ENCODE measurements at regions not wholly inside any gene's neighbourhood (a gene's known extent, or its start where the extent isn't known, plus 50 kb on each side); places are given as distances from the start of the nearest gene placed in this dataset.

GRCh38 chr15:38885471-38885952 lies 320.9 kb upstream of the RASGRP1 start:
- no peak for ATAC-seq
- TF ChIP-seq RARB (CRISPR knock-in tag; IDR thresholded peaks at IDR 0.05) = no peak

GRCh38 chr15:38886315-38887163 lies 321.9 kb upstream of the RASGRP1 start:
- TF ChIP-seq ZFP3 (CRISPR knock-in tag; IDR thresholded peaks at IDR 0.05) = no peak
- TF ChIP-seq ZNF70 (CRISPR knock-in tag; IDR thresholded peaks at IDR 0.05) = no peak
- no peak for TF ChIP-seq CSRNP3 (CRISPR knock-in tag; IDR thresholded peaks at IDR 0.05)
- no peak for TF ChIP-seq ZNF565 (CRISPR knock-in tag; conservative IDR thresholded peaks at IDR 0.05; ENCODE audit: low read depth)
- no peak for TF ChIP-seq ZFP30 (CRISPR knock-in tag; IDR thresholded peaks at IDR 0.05)
- peak; percentile 24; the same call in 2 of the 3 replicates for ATAC-seq

GRCh38 chr15:38888701-38889221 lies 324.1 kb upstream of the RASGRP1 start:
- TF ChIP-seq TCF4 (CRISPR knock-in tag; IDR thresholded peaks at IDR 0.05; ENCODE audit: borderline replicate concordance) = peak; percentile 30; the same call in 1 of the 2 replicates
- 0 out of 2 replicates have a peak, but pooled peaks have one; percentile 62 for TF ChIP-seq TSHZ2 (CRISPR knock-in tag; IDR thresholded peaks at IDR 0.05)
- TF ChIP-seq ZFP30 (CRISPR knock-in tag; IDR thresholded peaks at IDR 0.05) = no peak
- 0 out of 2 replicates have a peak, but pooled peaks have one; percentile 60 for TF ChIP-seq ZFP3 (CRISPR knock-in tag; IDR thresholded peaks at IDR 0.05)
- ATAC-seq = peak; percentile 15; the same call in 2 of the 3 replicates

- TF ChIP-seq ZNF565 (CRISPR knock-in tag; conservative IDR thresholded peaks at IDR 0.05; ENCODE audit: low read depth) = no peak
- no peak for TF ChIP-seq ZFP3 (CRISPR knock-in tag; IDR thresholded peaks at IDR 0.05)
- TF ChIP-seq PPARA (CRISPR knock-in tag; IDR thresholded peaks at IDR 0.05; ENCODE audit: borderline replicate concordance) = no peak
- no peak for TF ChIP-seq TOX (CRISPR knock-in tag; IDR thresholded peaks at IDR 0.05; ENCODE audit: borderline replicate concordance)
- TF ChIP-seq TCF4 (CRISPR knock-in tag; IDR thresholded peaks at IDR 0.05; ENCODE audit: borderline replicate concordance) = no peak
- TF ChIP-seq CREB5 (CRISPR knock-in tag; IDR thresholded peaks at IDR 0.05; ENCODE audit: low read depth) = no peak
- TF ChIP-seq ISL1 (CRISPR knock-in tag; IDR thresholded peaks at IDR 0.05) = no peak
- TF ChIP-seq OSR1 (CRISPR knock-in tag; IDR thresholded peaks at IDR 0.05) = no peak
- no peak for TF ChIP-seq GLIS3 (CRISPR knock-in tag; IDR thresholded peaks at IDR 0.05)
- no peak for TF ChIP-seq ZFP30 (CRISPR knock-in tag; IDR thresholded peaks at IDR 0.05)
- ATAC-seq = no peak
Observed at GRCh38 chr15:38890194-38890593, 325.6 kb upstream of the RASGRP1 start.

- peak; percentile 43 for ATAC-seq
- TF ChIP-seq ARNTL (CRISPR knock-in tag; IDR thresholded peaks at IDR 0.05; ENCODE audit: borderline replicate concordance, low read depth) (no peak), ZFP30 (CRISPR knock-in tag; IDR thresholded peaks at IDR 0.05) (no peak), CSRNP3 (CRISPR knock-in tag; IDR thresholded peaks at IDR 0.05) (no peak), ISL1 (CRISPR knock-in tag; IDR thresholded peaks at IDR 0.05) (no peak), RARB (CRISPR knock-in tag; IDR thresholded peaks at IDR 0.05) (no peak), OSR1 (CRISPR knock-in tag; IDR thresholded peaks at IDR 0.05) (no peak), ZC3H10 (CRISPR knock-in tag; IDR thresholded peaks at IDR 0.05) (no peak), CREB5 (CRISPR knock-in tag; IDR thresholded peaks at IDR 0.05; ENCODE audit: low read depth) (no peak), BACH2 (CRISPR knock-in tag; IDR thresholded peaks at IDR 0.05; ENCODE audit: borderline replicate concordance) (no peak), GLIS3 (CRISPR knock-in tag; IDR thresholded peaks at IDR 0.05) (no peak), SNAI2 (CRISPR knock-in tag; IDR thresholded peaks at IDR 0.05) (no peak), TOX (CRISPR knock-in tag; IDR thresholded peaks at IDR 0.05; ENCODE audit: borderline replicate concordance) (no peak), TCF4 (CRISPR knock-in tag; IDR thresholded peaks at IDR 0.05; ENCODE audit: borderline replicate concordance) (no peak), POU6F1 (CRISPR knock-in tag; IDR thresholded peaks at IDR 0.05; ENCODE audit: borderline replicate concordance, low read depth) (no peak), ZFP3 (CRISPR knock-in tag; IDR thresholded peaks at IDR 0.05) (no peak)
Observed at GRCh38 chr15:38893925-38894242, 329.3 kb upstream of the RASGRP1 start.
